CD4-positive, alpha-beta memory T cell (primary cell): ENCODE measurements at regions not wholly inside any gene's neighbourhood (a gene's known extent, or its start where the extent isn't known, plus 50 kb on each side); places are given as distances from the start of the nearest gene placed in this dataset.

ENCODE experiments used
- CTCF ChIA-PET: fragments of 350-600 bp; sonication (Branson Sonifier 250); formaldehyde crosslinking; loops from one replicate; lab custom pipeline; 2021; ENCODE audit warnings: inconsistent platforms; ENCODE audit not compliant: partially characterized antibody; lab: Charles Lee
- POLR2A ChIA-PET: fragments of 350-600 bp; sonication (Branson Sonifier 250); formaldehyde crosslinking; loops from one replicate; lab custom pipeline; 2021; ENCODE audit not compliant: partially characterized antibody; lab: Charles Lee
- DNase-seq, 5 donors: peaks; one replicate each; pipeline versions ENCODE4 v3.0.0 to v3.0.0-alpha.2; 2020 to 2022; ENCODE audit warnings: mixed read lengths in 1 of 5
- H3K27ac ChIP-seq: one replicate; pipeline ENCODE4 v1.7.0; 2013; ENCODE audit warnings: low read depth, low read length
- H3K27me3 ChIP-seq: 2 replicates; pipeline ENCODE4 v1.7.0; 2013; ENCODE audit warnings: mild to moderate bottlenecking, low read length, moderate library complexity; ENCODE audit not compliant: insufficient read depth
- H3K36me3 ChIP-seq: 2 replicates; pipeline ENCODE4 v1.7.0; 2013; ENCODE audit warnings: mild to moderate bottlenecking, low read length, moderate library complexity; ENCODE audit not compliant: insufficient read depth
- H3K4me1 ChIP-seq: 2 replicates; pipeline ENCODE4 v1.7.0; 2013; ENCODE audit warnings: mild to moderate bottlenecking, low read length, moderate library complexity; ENCODE audit not compliant: insufficient read depth
- H3K4me3 ChIP-seq, 2 donors: one replicate each; pipeline ENCODE4 v1.7.0; 2013; ENCODE audit warnings: low read length in 2 of 2, mild to moderate bottlenecking in 1 of 2
- H3K9me3 ChIP-seq, 2 donors: one replicate each; pipeline ENCODE4 v1.7.0; 2013; ENCODE audit warnings: low read length in 2 of 2, control low read depth in 1 of 2; ENCODE audit not compliant: control insufficient read depth in 1 of 2
- H3K27ac Mint-ChIP-seq, 7 donors: one replicate each; pipeline ENCODE4 v1.8.0; 2020 to 2021; ENCODE audit warnings: mixed read lengths in 7 of 7, mild to moderate bottlenecking in 6 of 7, inconsistent platforms in 3 of 7, moderate library complexity in 3 of 7
- H3K27me3 Mint-ChIP-seq, 2 donors: one replicate each; pipeline ENCODE4 v1.8.0; 2020 to 2021; ENCODE audit warnings: mixed read lengths in 2 of 2
- H3K36me3 Mint-ChIP-seq, 2 donors: one replicate each; pipeline ENCODE4 v1.8.0; 2020 to 2021; ENCODE audit warnings: mixed read lengths in 2 of 2, inconsistent platforms in 1 of 2, mild to moderate bottlenecking in 1 of 2
- H3K4me1 Mint-ChIP-seq, 4 donors: one replicate each; pipeline ENCODE4 v1.8.0; 2020 to 2021; ENCODE audit warnings: mixed read lengths in 4 of 4, mild to moderate bottlenecking in 1 of 4
- H3K4me3 Mint-ChIP-seq, 8 donors: one replicate each; pipeline ENCODE4 v1.8.0; 2020 to 2021; ENCODE audit warnings: mixed read lengths in 8 of 8, mild to moderate bottlenecking in 7 of 8, moderate library complexity in 6 of 8, inconsistent platforms in 3 of 8
- H3K9me3 Mint-ChIP-seq, 8 donors: one replicate each; pipeline ENCODE4 v1.8.0; 2020 to 2021; ENCODE audit warnings: mixed read lengths in 8 of 8, mild to moderate bottlenecking in 5 of 8, inconsistent platforms in 3 of 8, moderate library complexity in 1 of 8
- intact Hi-C: fragments of 100-400 bp; cut with micrococcal nuclease; formaldehyde crosslinking; loops from one replicate; pipeline ENCODE4 v1.15.1; 2023

DNA sequence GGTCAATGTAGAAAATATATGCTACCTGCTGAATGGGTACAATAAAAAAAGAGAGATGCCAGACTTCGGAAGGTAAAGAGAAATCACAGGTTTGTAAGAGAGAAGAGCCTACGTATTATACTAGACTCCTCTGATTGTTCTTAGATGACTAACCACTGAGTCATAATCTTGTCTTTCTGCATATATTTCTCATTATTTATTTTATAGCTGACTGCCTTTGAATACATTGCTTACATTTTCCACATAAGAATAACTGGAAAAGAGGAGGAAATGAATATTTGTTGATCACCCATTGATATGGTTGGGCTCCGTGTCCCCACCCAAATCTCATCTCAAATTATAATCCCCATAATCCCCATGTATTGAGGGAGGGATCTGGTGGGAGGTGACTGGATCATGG, 90.3 kb upstream of the RAB27B start:
- no peak overlapping the region for H3K4me3 ChIP-seq
- POLR2A ChIA-PET, result no interaction called here
- no peak overlapping the region for H3K27ac ChIP-seq
- H3K36me3 ChIP-seq, result no peaks in the 10 kb centered on the region
- no peaks in the 10 kb centered on the region for H3K27me3 ChIP-seq
- CTCF ChIA-PET, result no interaction called here
- DNase-seq, result no peak
- Mint-ChIP-seq H3K27me3 (peaks cover 1 to 5% of the 10 kb centered on the region in 2 donors), H3K4me1 (no peaks in the 10 kb centered on the region), H3K9me3 (peaks cover 0 to 3% (median under 1%) of the 10 kb centered on the region in 8 donors), H3K27ac (no peak overlapping the region), H3K36me3 (no peaks in the 10 kb centered on the region), H3K4me3 (no peak overlapping the region)
- no peaks in the 10 kb centered on the region for H3K9me3 ChIP-seq
- no peaks in the 10 kb centered on the region for H3K4me1 ChIP-seq
- intact Hi-C loops, result no loop called here

DNA sequence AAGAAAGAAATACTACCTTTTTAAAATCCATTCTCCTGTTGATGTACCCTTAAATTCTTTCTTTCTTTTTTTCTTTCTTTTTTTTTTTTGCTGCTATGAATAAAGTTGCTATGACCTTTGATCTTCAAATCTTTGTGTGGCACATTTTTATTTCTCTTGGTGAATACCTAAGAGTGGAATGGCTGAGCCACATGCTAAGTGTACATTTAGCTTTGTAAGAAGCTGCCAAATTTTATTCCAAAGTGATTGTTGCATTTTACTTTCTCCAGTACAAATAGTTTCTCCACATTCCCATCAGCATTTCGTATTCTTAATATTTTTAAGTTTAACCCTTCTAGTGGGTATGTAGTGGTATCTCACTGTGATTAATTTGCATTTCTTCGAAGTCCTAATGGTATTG, 88.8 kb upstream of the RAB27B start:
- no peaks in the 10 kb centered on the region for H3K36me3 Mint-ChIP-seq
- peaks cover 0 to 3% (median under 1%) of the 10 kb centered on the region in 8 donors for H3K9me3 Mint-ChIP-seq
- Histone ChIP-seq H3K9me3 (no peaks in the 10 kb centered on the region), H3K27me3 (no peaks in the 10 kb centered on the region), H3K36me3 (no peaks in the 10 kb centered on the region), H3K4me3 (no peak overlapping the region), H3K27ac (no peak overlapping the region), H3K4me1 (no peaks in the 10 kb centered on the region)
- H3K4me3 Mint-ChIP-seq, result no peak overlapping the region
- POLR2A ChIA-PET, result no interaction called here
- no peak for DNase-seq
- CTCF ChIA-PET, result no interaction called here
- H3K27ac Mint-ChIP-seq, result no peak overlapping the region
- no peaks in the 10 kb centered on the region for H3K4me1 Mint-ChIP-seq
- H3K27me3 Mint-ChIP-seq, result peaks cover 4 to 5% of the 10 kb centered on the region in 2 donors
- intact Hi-C loops, result no loop called here

DNA sequence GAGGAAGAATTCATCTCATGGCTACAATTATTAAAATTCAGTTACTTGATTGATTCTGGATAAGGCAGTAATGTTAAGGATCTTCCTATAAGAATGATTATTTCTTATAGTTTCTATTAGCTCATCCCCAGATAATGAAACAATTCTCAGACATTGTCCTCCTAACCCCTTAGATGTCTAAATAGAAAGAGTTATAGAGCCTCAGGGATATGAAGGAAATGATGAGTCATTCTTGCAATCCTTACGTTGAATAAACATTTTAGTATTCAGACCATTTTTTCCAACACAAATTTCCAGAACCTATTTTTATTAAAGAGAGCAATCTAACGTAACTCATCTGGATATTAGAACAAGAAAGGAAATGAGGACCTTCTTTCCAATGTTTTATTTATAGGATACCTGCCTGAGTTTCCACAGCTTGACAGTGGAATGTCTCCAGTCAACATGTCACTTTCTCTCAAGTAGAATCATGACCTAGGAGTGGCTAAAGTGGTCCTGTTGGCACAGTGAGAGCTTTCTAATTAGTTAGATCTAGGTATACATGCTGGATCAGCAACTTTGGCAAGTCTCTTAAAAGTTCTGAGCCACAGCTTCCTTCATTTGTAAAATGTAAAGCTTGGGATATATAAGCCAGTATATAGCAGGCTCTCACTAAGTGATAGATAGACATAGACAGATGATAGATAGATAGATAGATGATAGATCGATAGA, 88.0 kb upstream of the RAB27B start:
- no peaks in the 10 kb centered on the region for H3K36me3 ChIP-seq
- no peak overlapping the region for H3K4me3 Mint-ChIP-seq
- no peak overlapping the region for H3K4me3 ChIP-seq
- no peak for DNase-seq
- no peaks in the 10 kb centered on the region for H3K4me1 Mint-ChIP-seq
- CTCF ChIA-PET, result no interaction called here
- H3K9me3 ChIP-seq, result no peaks in the 10 kb centered on the region
- H3K27ac Mint-ChIP-seq, result no peak overlapping the region
- intact Hi-C loops, result no loop called here
- peaks cover 4 to 5% of the 10 kb centered on the region in 2 donors for H3K27me3 Mint-ChIP-seq
- no peaks in the 10 kb centered on the region for H3K27me3 ChIP-seq
- POLR2A ChIA-PET, result no interaction called here
- peaks cover 0 to 3% (median under 1%) of the 10 kb centered on the region in 8 donors for H3K9me3 Mint-ChIP-seq
- no peaks in the 10 kb centered on the region for H3K4me1 ChIP-seq
- no peak overlapping the region for H3K27ac ChIP-seq
- no peaks in the 10 kb centered on the region for H3K36me3 Mint-ChIP-seq

DNA sequence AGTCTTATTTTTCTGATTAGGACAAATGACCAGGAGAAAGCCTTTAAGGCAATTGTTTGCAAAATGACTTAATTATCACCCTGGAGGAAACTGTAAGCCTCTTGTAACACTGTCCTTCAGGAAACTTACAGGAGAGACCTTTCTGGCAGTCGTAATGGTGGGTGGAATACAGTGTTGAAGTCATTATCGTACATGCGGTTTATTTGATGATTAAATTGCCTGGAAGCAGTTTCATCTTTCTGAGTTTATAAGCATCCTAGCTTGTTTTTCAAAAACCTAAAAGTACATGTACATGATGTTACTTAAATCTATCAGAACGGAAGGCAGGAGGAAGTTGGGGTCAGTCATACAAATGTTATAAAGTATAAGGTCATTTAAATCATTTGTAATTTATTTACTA, 86.2 kb upstream of the RAB27B start:
- Mint-ChIP-seq H3K4me3 (no peak overlapping the region), H3K9me3 (peaks cover 0 to 3% (median under 1%) of the 10 kb centered on the region in 8 donors), H3K4me1 (no peaks in the 10 kb centered on the region), H3K36me3 (no peaks in the 10 kb centered on the region), H3K27ac (no peak overlapping the region), H3K27me3 (peaks cover 4 to 5% of the 10 kb centered on the region in 2 donors)
- Histone ChIP-seq H3K4me1 (no peaks in the 10 kb centered on the region), H3K27me3 (no peaks in the 10 kb centered on the region), H3K36me3 (no peaks in the 10 kb centered on the region), H3K4me3 (no peak overlapping the region), H3K9me3 (no peaks in the 10 kb centered on the region), H3K27ac (no peak overlapping the region)
- ChIA-PET CTCF (no interaction called here), POLR2A (no interaction called here)
- no peak for DNase-seq
- intact Hi-C loops, result no loop called here

DNA sequence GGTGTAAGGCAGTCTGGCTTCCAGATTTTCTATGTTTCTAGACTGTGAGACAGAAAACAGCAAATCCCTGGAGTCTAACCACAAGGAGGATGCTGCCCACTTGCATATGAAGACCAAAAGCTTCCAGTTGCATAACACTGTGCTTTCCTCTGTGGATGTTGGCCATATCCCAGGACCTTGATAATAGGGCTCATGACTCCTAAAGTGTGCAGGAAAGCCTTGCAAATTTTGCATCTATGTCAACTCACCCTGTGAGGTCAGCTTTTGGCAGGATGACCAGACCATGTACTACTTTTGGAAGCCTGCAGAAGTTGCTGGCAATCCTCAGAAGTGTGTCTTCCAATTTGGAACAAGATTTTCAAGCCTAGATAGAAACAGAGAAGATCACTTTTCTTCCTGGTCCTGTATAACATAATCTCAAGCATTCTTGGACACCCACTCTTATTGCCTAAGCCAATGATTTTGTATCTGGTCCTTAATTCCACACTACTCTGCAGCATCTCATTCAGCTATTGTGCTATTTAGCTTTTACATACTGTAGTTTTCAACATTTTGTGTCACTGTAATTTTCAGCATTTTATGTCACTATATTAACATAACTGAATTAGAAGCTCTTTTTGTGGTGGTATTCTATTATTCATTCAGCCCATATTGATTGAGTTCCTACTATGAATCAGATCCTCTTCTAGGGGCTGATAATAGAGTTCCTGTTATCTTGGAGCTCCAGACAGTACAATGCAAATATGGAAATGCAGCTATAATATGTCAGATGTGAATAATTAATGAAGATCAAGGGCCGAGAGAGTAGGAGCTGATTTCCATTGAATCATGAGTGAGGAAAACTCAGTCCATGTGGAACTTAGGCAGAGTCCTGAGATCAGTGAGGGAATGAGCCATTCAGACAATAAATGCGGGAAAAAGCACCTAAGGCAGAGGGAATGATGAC, 85.3 kb upstream of the RAB27B start:
- DNase-seq, result no peak
- no peaks in the 10 kb centered on the region for H3K4me1 ChIP-seq
- H3K36me3 ChIP-seq, result no peaks in the 10 kb centered on the region
- intact Hi-C loops, result no loop called here
- ChIA-PET CTCF (interaction anchor here (1.3 kb wide), 1 partner anchor 10 kb away, joined by 3 read pairs; no protein-coding TSS in a partner anchor), POLR2A (no interaction called here)
- Mint-ChIP-seq H3K27me3 (peaks cover 4 to 5% of the 10 kb centered on the region in 2 donors), H3K4me1 (no peaks in the 10 kb centered on the region), H3K36me3 (no peaks in the 10 kb centered on the region), H3K27ac (no peak overlapping the region), H3K4me3 (no peak overlapping the region), H3K9me3 (peaks cover 0 to 3% (median under 1%) of the 10 kb centered on the region in 8 donors)
- no peaks in the 10 kb centered on the region for H3K9me3 ChIP-seq
- no peak overlapping the region for H3K27ac ChIP-seq
- no peak overlapping the region for H3K4me3 ChIP-seq
- H3K27me3 ChIP-seq, result no peaks in the 10 kb centered on the region

DNA sequence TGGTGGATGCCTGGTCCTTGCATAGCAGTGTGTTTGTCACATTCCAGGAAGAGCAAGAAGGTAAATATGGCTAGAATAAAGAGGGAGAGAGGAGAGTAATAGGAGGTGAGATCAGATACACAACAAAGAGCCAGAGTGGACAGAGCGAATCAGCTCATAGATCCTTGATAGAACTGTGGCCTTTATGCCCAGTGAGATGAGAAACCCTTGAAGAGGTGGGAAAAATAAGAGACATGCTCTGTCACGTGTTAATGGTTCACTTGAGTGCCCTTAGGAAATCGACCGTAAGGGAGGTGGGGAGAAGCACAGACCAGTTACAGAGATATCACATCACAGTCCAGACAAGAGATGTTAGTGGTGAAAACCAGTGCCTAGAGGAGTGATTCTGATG, 84.7 kb upstream of the RAB27B start:
- no peak overlapping the region for H3K4me3 Mint-ChIP-seq
- no peaks in the 10 kb centered on the region for H3K36me3 ChIP-seq
- peaks cover 0 to 3% of the 10 kb centered on the region in 2 donors for H3K27me3 Mint-ChIP-seq
- ChIA-PET POLR2A (no interaction called here), CTCF (interaction anchor here (1.3 kb wide), 1 partner anchor 9 kb away, joined by 3 read pairs; no protein-coding TSS in a partner anchor)
- DNase-seq, result no peak
- no peaks in the 10 kb centered on the region for H3K36me3 Mint-ChIP-seq
- H3K9me3 ChIP-seq, result no peaks in the 10 kb centered on the region
- no peaks in the 10 kb centered on the region for H3K9me3 Mint-ChIP-seq
- no peak overlapping the region for H3K27ac Mint-ChIP-seq
- no peaks in the 10 kb centered on the region for H3K27me3 ChIP-seq
- H3K27ac ChIP-seq, result no peak overlapping the region
- no peak overlapping the region for H3K4me3 ChIP-seq
- no peaks in the 10 kb centered on the region for H3K4me1 Mint-ChIP-seq
- intact Hi-C loops, result no loop called here
- no peaks in the 10 kb centered on the region for H3K4me1 ChIP-seq

DNA sequence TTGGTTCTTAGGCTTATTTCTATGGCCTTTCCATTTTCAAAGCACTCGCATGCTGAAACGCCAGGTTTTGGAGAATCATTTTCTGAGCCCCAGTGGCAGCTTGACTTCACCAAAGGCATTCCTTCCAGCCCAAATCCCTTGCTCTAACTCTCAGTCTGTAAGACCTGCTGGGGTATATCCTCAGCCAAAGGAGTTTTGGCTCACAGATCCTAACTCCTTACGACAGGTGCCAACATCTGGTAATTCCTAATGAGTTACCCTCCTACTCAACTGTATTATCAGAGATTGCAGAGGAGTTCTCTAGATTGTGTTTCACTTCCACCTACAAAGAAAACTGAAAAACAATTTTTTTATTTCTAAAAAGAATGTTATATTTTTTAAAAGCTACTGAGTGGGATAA, 79.0 kb upstream of the RAB27B start:
- POLR2A ChIA-PET, result no interaction called here
- no peaks in the 10 kb centered on the region for H3K36me3 Mint-ChIP-seq
- Histone ChIP-seq H3K27me3 (no peaks in the 10 kb centered on the region), H3K27ac (no peak overlapping the region), H3K36me3 (no peaks in the 10 kb centered on the region), H3K4me1 (no peaks in the 10 kb centered on the region), H3K9me3 (no peaks in the 10 kb centered on the region), H3K4me3 (no peak overlapping the region)
- H3K9me3 Mint-ChIP-seq, result peaks cover 0 to 3% (median 0%) of the 10 kb centered on the region in 8 donors
- H3K4me3 Mint-ChIP-seq, result no peak overlapping the region
- H3K27me3 Mint-ChIP-seq, result no peaks in the 10 kb centered on the region
- CTCF ChIA-PET, result no interaction called here
- no peak for DNase-seq
- intact Hi-C loops, result no loop called here
- H3K27ac Mint-ChIP-seq, result no peak overlapping the region
- H3K4me1 Mint-ChIP-seq, result no peaks in the 10 kb centered on the region
